K562 (cell line): ENCODE measurements at regions not wholly inside any gene's neighbourhood (a gene's known extent, or its start where the extent isn't known, plus 50 kb on each side); places are given as distances from the start of the nearest gene placed in this dataset.
A peak's percentile ranks its signal among the peaks of the same experiment; 100 is the strongest.

ENCODE experiments used
- ATAC-seq: fragments of 200-7000 bp; cut with Tn5 transposase; 3 replicates; pipeline ENCODE4 v1.9.1; 2020; ENCODE audit warnings: moderate library complexity
- BruUV-seq: library from RNA; stranded (reverse); fragments of 400-500 nt; replicated peaks from 2 replicates; lab custom pipeline; 2021; lab: Mats Ljungman, UMichigan
- CTCF ChIA-PET: fragments of 300-600 bp; formaldehyde crosslinking; extraction: SDS; loops from one replicate; lab custom pipeline; 2021; ENCODE audit warnings: low intra/inter-chr PET ratio; lab: Yijun Ruan, JAX
- POLR2A ChIA-PET: fragments of 300-600, 350-650 bp; sonication (Branson Sonifier 250); formaldehyde crosslinking; extraction: SDS; loops from one replicate; lab custom pipeline; 2021; ENCODE audit warnings: antibody characterized with exemption, inconsistent platforms; lab: Yijun Ruan, JAX
- DNase-seq, 4 experiments: peaks; one replicate each; pipeline versions ENCODE4 v3.0.0 to v3.0.0-alpha.2; 2011 to 2018; ENCODE audit warnings: low spot score in 3 of 4, mixed read lengths in 3 of 4; ENCODE audit errors: extremely low read depth in 1 of 4
- FAIRE-seq: peaks from 2 replicates; lab custom pipeline; 2011; peaks lifted over from hg19 to GRCh38; lab: Jason Lieb, UNC
- H2AFZ ChIP-seq: 2 replicates; pipeline ENCODE4 v1.6.0; 2011; ENCODE audit warnings: low read depth, low read length, control low read depth, inconsistent platforms
- H3K27ac ChIP-seq: fragments of 200-600 bp; 3 replicates; pipeline ENCODE4 v1.8.0; 2011; ENCODE audit warnings: low read depth, mild to moderate bottlenecking, control low read depth, inconsistent platforms, low read length, moderate library complexity, mixed read lengths; ENCODE audit errors: extremely low read depth
- H3K27me3 ChIP-seq, 2 experiments: fragments of 300-600 bp in 1 of 2; 2 replicates in 1 of 2; 3 replicates in 1 of 2; pipeline versions ENCODE4 v1.6.0 to v1.8.0; 2011; ENCODE audit warnings: inconsistent platforms in 2 of 2, low read length in 2 of 2, mild to moderate bottlenecking in 1 of 2, mixed read lengths in 1 of 2, moderate library complexity in 1 of 2; ENCODE audit not compliant: control insufficient read depth in 2 of 2, insufficient read depth in 2 of 2
- H3K36me3 ChIP-seq: fragments of 300-600 bp; 3 replicates; pipeline ENCODE4 v1.8.0; 2011; ENCODE audit warnings: mild to moderate bottlenecking, low read length, inconsistent platforms; ENCODE audit not compliant: control insufficient read depth, insufficient read depth
- H3K4me1 ChIP-seq, 2 experiments: fragments of 200-600 bp in 1 of 2; replicated peaks in 1 of 2; 2 replicates in 1 of 2; 3 replicates in 1 of 2; pipeline versions ENCODE4 v1.5.1 to v1.8.0; 2011; ENCODE audit warnings: inconsistent platforms in 2 of 2, low read length in 2 of 2, mild to moderate bottlenecking in 1 of 2, mixed read lengths in 1 of 2, moderate library complexity in 1 of 2; ENCODE audit not compliant: control insufficient read depth in 2 of 2, insufficient read depth in 2 of 2
- H3K4me2 ChIP-seq: 2 replicates; pipeline ENCODE4 v1.6.1; 2011; ENCODE audit warnings: low read length, control low read depth, inconsistent platforms, mixed read lengths; ENCODE audit not compliant: insufficient read depth
- H3K4me3 ChIP-seq: fragments of 200-600 bp; sonication (generic), shearing (Covaris generic); 2 replicates; pipeline ENCODE4 v1.5.1; 2016; ENCODE audit warnings: control low read depth, inconsistent platforms
- H3K79me2 ChIP-seq: fragments of 200-600 bp; 3 replicates; pipeline ENCODE4 v1.8.0; 2011; ENCODE audit warnings: low read length, inconsistent platforms; ENCODE audit not compliant: control insufficient read depth, insufficient read depth
- H3K9ac ChIP-seq, 2 experiments: 2 replicates each; pipeline versions ENCODE4 v1.6.0 to v1.6.1; 2011; ENCODE audit warnings: low read depth in 2 of 2, low read length in 2 of 2, control low read depth in 1 of 2, inconsistent platforms in 1 of 2, mild to moderate bottlenecking in 1 of 2, mixed read lengths in 1 of 2; ENCODE audit not compliant: insufficient read depth in 1 of 2
- H3K9me1 ChIP-seq: one replicate; pipeline ENCODE4 v1.6.0; 2011; ENCODE audit warnings: inconsistent platforms, mild to moderate bottlenecking, low read length, moderate library complexity; ENCODE audit not compliant: control insufficient read depth, insufficient read depth
- H3K9me3 ChIP-seq: replicated peaks from 2 replicates; pipeline ENCODE4 v1.5.1; 2011; ENCODE audit warnings: low read depth, low read length, inconsistent platforms; ENCODE audit not compliant: control insufficient read depth, insufficient read depth
- H4K20me1 ChIP-seq: replicated peaks from 2 replicates; pipeline ENCODE4 v1.6.1; 2011; ENCODE audit warnings: low read length, inconsistent platforms, mixed read lengths; ENCODE audit not compliant: control insufficient read depth, insufficient read depth
- LCOR ChIP-seq: sonication (generic); formaldehyde crosslinking; IDR thresholded peaks from 2 replicates; pipeline ENCODE4 v1.8.0; 2022; ENCODE audit warnings: mild to moderate bottlenecking, missing genetic modification reagents
- MTA1 ChIP-seq: fragments of 450-650 bp; IDR thresholded peaks from 2 replicates; pipeline ENCODE4 v1.6.1; 2017; ENCODE audit warnings: borderline replicate concordance
- RBFOX2 ChIP-seq: fragments of 200-400 bp; formaldehyde crosslinking; IDR thresholded peaks from 2 replicates; pipeline ENCODE4 v1.6.1; 2017; ENCODE audit warnings: low read depth, mild to moderate bottlenecking, low read length, moderate library complexity
- RHOXF2B ChIP-seq: fragments of 250-450 bp; sonication (Bioruptor Pico); conservative IDR thresholded peaks from 2 replicates; pipeline ENCODE4 v1.5.1; 2021
- ZNF76 ChIP-seq: fragments of 250-450 bp; sonication (Bioruptor Pico); IDR thresholded peaks from 2 replicates; pipeline ENCODE4 v1.4.0; 2020; ENCODE audit warnings: mild to moderate bottlenecking, moderate library complexity, borderline replicate concordance
- WGBS: fragments of 100-300 bp; shearing (Covaris generic); methylation state at CpG from one replicate; pipeline ENCODE4 v1.1.6; 2016; ENCODE audit warnings: low coverage, mixed read lengths; ENCODE audit not compliant: insufficient coverage; ENCODE audit errors: missing lambda C conversion rate; 5-methylcytosine and 5-hydroxymethylcytosine counted together
- in situ Hi-C: fragments of 300-500 bp; cut with MboI; formaldehyde crosslinking; loops from 4 replicates; pipeline ENCODE4 v1.15.0; 2018; ENCODE audit warnings: inconsistent platforms, mixed read lengths
- intact Hi-C: fragments of 100-400 bp; cut with micrococcal nuclease; formaldehyde crosslinking; loops from 2 replicates; pipeline ENCODE4 v1.14.2; 2022
- TF ChIP-seq, protein P1 (sequence below): fragments of 450-650 bp; IDR thresholded peaks from 2 replicates; pipeline ENCODE4 v1.6.1; 2016; ENCODE audit warnings: mild to moderate bottlenecking, moderate library complexity

DNA sequence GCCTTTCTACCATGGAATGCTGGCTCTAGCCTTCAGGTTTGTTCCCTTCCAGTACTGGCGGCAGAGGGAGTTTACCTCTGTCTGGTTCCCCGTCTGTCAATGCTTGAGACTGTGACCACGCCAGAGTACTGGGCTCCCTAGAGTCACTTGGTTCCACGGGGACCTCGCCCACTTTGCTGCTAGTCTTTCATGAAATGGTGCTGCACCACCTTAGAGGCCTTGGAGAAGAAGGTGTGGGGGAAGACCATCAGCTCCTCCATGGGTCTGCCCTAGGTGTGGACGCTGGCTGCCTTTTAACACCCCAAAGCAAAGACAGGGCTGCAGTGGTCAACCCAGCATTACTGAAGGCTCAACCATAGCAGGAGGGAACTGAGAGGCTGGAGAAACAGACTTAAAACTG, 55.3 kb upstream of the KSR1 start:
- BruUV-seq: no TSS peak
- Histone ChIP-seq H3K9ac (no peak overlapping the region), H3K79me2 (no peaks in the 10 kb centered on the region), H3K9me3 (no peaks in the 10 kb centered on the region), H3K27me3 (no peaks in the 10 kb centered on the region), H3K4me3 (no peak overlapping the region), H3K9me1 (no peaks in the 10 kb centered on the region), H3K36me3 (no peaks in the 10 kb centered on the region), H3K27ac (no peak overlapping the region), H2AFZ (0 out of 2 replicates have a peak overlapping the region, but pooled peaks have one; percentile 33), H3K4me1 (peaks cover 9 to 11% of the 10 kb centered on the region in 2 experiments; a peak in 3 of 5 replicates), H4K20me1 (no peaks in the 10 kb centered on the region), H3K4me2 (no peak overlapping the region)
- intact Hi-C loops: no loop called here
- ChIA-PET CTCF (no interaction called here), POLR2A (interaction anchor here (0.7 kb wide), 1 partner anchor 12 kb away, joined by 3 read pairs; no protein-coding TSS in a partner anchor)
- no peak for FAIRE-seq
- no peak for ATAC-seq
- TF ChIP-seq LCOR (CRISPR knock-in tag): no peak
- TF ChIP-seq, protein P1, sequence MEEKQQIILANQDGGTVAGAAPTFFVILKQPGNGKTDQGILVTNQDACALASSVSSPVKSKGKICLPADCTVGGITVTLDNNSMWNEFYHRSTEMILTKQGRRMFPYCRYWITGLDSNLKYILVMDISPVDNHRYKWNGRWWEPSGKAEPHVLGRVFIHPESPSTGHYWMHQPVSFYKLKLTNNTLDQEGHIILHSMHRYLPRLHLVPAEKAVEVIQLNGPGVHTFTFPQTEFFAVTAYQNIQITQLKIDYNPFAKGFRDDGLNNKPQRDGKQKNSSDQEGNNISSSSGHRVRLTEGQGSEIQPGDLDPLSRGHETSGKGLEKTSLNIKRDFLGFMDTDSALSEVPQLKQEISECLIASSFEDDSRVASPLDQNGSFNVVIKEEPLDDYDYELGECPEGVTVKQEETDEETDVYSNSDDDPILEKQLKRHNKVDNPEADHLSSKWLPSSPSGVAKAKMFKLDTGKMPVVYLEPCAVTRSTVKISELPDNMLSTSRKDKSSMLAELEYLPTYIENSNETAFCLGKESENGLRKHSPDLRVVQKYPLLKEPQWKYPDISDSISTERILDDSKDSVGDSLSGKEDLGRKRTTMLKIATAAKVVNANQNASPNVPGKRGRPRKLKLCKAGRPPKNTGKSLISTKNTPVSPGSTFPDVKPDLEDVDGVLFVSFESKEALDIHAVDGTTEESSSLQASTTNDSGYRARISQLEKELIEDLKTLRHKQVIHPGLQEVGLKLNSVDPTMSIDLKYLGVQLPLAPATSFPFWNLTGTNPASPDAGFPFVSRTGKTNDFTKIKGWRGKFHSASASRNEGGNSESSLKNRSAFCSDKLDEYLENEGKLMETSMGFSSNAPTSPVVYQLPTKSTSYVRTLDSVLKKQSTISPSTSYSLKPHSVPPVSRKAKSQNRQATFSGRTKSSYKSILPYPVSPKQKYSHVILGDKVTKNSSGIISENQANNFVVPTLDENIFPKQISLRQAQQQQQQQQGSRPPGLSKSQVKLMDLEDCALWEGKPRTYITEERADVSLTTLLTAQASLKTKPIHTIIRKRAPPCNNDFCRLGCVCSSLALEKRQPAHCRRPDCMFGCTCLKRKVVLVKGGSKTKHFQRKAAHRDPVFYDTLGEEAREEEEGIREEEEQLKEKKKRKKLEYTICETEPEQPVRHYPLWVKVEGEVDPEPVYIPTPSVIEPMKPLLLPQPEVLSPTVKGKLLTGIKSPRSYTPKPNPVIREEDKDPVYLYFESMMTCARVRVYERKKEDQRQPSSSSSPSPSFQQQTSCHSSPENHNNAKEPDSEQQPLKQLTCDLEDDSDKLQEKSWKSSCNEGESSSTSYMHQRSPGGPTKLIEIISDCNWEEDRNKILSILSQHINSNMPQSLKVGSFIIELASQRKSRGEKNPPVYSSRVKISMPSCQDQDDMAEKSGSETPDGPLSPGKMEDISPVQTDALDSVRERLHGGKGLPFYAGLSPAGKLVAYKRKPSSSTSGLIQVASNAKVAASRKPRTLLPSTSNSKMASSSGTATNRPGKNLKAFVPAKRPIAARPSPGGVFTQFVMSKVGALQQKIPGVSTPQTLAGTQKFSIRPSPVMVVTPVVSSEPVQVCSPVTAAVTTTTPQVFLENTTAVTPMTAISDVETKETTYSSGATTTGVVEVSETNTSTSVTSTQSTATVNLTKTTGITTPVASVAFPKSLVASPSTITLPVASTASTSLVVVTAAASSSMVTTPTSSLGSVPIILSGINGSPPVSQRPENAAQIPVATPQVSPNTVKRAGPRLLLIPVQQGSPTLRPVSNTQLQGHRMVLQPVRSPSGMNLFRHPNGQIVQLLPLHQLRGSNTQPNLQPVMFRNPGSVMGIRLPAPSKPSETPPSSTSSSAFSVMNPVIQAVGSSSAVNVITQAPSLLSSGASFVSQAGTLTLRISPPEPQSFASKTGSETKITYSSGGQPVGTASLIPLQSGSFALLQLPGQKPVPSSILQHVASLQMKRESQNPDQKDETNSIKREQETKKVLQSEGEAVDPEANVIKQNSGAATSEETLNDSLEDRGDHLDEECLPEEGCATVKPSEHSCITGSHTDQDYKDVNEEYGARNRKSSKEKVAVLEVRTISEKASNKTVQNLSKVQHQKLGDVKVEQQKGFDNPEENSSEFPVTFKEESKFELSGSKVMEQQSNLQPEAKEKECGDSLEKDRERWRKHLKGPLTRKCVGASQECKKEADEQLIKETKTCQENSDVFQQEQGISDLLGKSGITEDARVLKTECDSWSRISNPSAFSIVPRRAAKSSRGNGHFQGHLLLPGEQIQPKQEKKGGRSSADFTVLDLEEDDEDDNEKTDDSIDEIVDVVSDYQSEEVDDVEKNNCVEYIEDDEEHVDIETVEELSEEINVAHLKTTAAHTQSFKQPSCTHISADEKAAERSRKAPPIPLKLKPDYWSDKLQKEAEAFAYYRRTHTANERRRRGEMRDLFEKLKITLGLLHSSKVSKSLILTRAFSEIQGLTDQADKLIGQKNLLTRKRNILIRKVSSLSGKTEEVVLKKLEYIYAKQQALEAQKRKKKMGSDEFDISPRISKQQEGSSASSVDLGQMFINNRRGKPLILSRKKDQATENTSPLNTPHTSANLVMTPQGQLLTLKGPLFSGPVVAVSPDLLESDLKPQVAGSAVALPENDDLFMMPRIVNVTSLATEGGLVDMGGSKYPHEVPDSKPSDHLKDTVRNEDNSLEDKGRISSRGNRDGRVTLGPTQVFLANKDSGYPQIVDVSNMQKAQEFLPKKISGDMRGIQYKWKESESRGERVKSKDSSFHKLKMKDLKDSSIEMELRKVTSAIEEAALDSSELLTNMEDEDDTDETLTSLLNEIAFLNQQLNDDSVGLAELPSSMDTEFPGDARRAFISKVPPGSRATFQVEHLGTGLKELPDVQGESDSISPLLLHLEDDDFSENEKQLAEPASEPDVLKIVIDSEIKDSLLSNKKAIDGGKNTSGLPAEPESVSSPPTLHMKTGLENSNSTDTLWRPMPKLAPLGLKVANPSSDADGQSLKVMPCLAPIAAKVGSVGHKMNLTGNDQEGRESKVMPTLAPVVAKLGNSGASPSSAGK: no peak
- no peak for TF ChIP-seq ZNF76 (CRISPR knock-in tag)
- no peak for TF ChIP-seq RHOXF2B
- TF ChIP-seq RBFOX2: no peak
- TF ChIP-seq MTA1: no peak
- WGBS: 73% methylated on average over 5 of the region's 6 CpGs
- in situ Hi-C loops: no loop called here
- no peak for DNase-seq
